KMS-11 (cell line): ENCODE measurements at regions not wholly inside any gene's neighbourhood (a gene's known extent, or its start where the extent isn't known, plus 50 kb on each side); places are given as distances from the start of the nearest gene placed in this dataset.
"Not testable (repeated sequence)": the region's sequence is repeated elsewhere in the genome, so short reads cannot be mapped to it uniquely, and the experiment has no call there.

Experiments
- H2AFZ ChIP-seq: fragments of 200-600 bp; sonication (generic); 2 replicates; pipeline ENCODE4 v1.6.1; 2016; ENCODE audit warnings: antibody characterized with exemption, mixed run types, low read depth
- H3K27ac ChIP-seq: fragments of 200-600 bp; sonication (generic); 2 replicates; pipeline ENCODE4 v1.6.1; 2016; ENCODE audit warnings: mild to moderate bottlenecking, mixed run types
- H3K27me3 ChIP-seq: fragments of 200-600 bp; sonication (generic); 2 replicates; pipeline ENCODE4 v1.6.1; 2017; ENCODE audit warnings: mild to moderate bottlenecking, low read depth, mixed run types, moderate library complexity; ENCODE audit not compliant: insufficient read depth
- H3K36me3 ChIP-seq: fragments of 200-600 bp; sonication (generic); 2 replicates; pipeline ENCODE4 v1.6.1; 2017; ENCODE audit warnings: mild to moderate bottlenecking, mixed run types; ENCODE audit not compliant: insufficient read depth
- H3K4me1 ChIP-seq: fragments of 200-600 bp; sonication (generic); 2 replicates; pipeline ENCODE4 v1.6.1; 2016; ENCODE audit warnings: mild to moderate bottlenecking, low read depth, mixed run types; ENCODE audit not compliant: poor library complexity, severe bottlenecking
- H3K4me2 ChIP-seq: fragments of 200-600 bp; sonication (generic); 2 replicates; pipeline ENCODE4 v1.7.0; 2016; ENCODE audit warnings: mild to moderate bottlenecking, mixed run types
- H3K4me3 ChIP-seq: fragments of 200-600 bp; sonication (generic); IDR thresholded peaks from 2 replicates; pipeline ENCODE4 v1.6.1; 2017; ENCODE audit warnings: low read depth, low read length, mixed read lengths; ENCODE audit not compliant: insufficient read depth
- H3K79me2 ChIP-seq: fragments of 200-600 bp; sonication (generic); 2 replicates; pipeline ENCODE4 v1.6.1; 2016; ENCODE audit warnings: low read depth, mixed run types; ENCODE audit not compliant: insufficient read depth
- H3K9ac ChIP-seq: fragments of 200-600 bp; sonication (generic); 2 replicates; pipeline ENCODE4 v1.6.1; 2016; ENCODE audit warnings: mild to moderate bottlenecking, mixed run types
- H4K20me1 ChIP-seq: fragments of 200-600 bp; sonication (generic); 2 replicates; pipeline ENCODE4 v1.6.1; 2016; ENCODE audit warnings: mild to moderate bottlenecking, mixed run types; ENCODE audit not compliant: insufficient read depth
- CTCF ChIP-seq: fragments of 200-600 bp; sonication (generic); conservative IDR thresholded peaks from 2 replicates; pipeline ENCODE4 v1.6.1; 2017; ENCODE audit warnings: low read depth, mild to moderate bottlenecking, antibody characterized with exemption, low read length, moderate library complexity, mixed read lengths

GRCh38 chrX:112457788-112458187, 221.9 kb downstream of the LHFPL1 start:
- Histone ChIP-seq H3K4me3 (no peak overlapping the region), H3K4me1 (no peaks in the 10 kb centered on the region), H3K4me2 (no peak overlapping the region), H3K9ac (no peak overlapping the region), H2AFZ (no peak overlapping the region), H3K79me2 (no peaks in the 10 kb centered on the region), H4K20me1 (no peaks in the 10 kb centered on the region), H3K27me3 (no peaks in the 10 kb centered on the region), H3K27ac (no peak overlapping the region), H3K36me3 (no peaks in the 10 kb centered on the region)
- TF ChIP-seq CTCF = no peak

- no peaks in the 10 kb centered on the region for H3K79me2 ChIP-seq
- H3K36me3 ChIP-seq = no peaks in the 10 kb centered on the region
- H3K4me3 ChIP-seq = no peak overlapping the region
- no peak for TF ChIP-seq CTCF
- H3K27me3 ChIP-seq = no peaks in the 10 kb centered on the region
- H3K27ac ChIP-seq = no peak overlapping the region
- H3K4me1 ChIP-seq = no peaks in the 10 kb centered on the region
- H3K9ac ChIP-seq = no peak overlapping the region
- H2AFZ ChIP-seq = no peak overlapping the region
- H3K4me2 ChIP-seq = no peak overlapping the region
- H4K20me1 ChIP-seq = no peaks in the 10 kb centered on the region
Measured at GRCh38 chrX:112450810-112451209, 228.9 kb downstream of the LHFPL1 start.

- H3K79me2 ChIP-seq = no peaks in the 10 kb centered on the region
- H3K27ac ChIP-seq = no peak overlapping the region
- H3K9ac ChIP-seq = no peak overlapping the region
- H2AFZ ChIP-seq = no peak overlapping the region
- H3K4me2 ChIP-seq = no peak overlapping the region
- H3K36me3 ChIP-seq = no peaks in the 10 kb centered on the region
- H3K4me3 ChIP-seq = no peak overlapping the region
- TF ChIP-seq CTCF = no peak
- H3K27me3 ChIP-seq = no peaks in the 10 kb centered on the region
- no peaks in the 10 kb centered on the region for H3K4me1 ChIP-seq
- no peaks in the 10 kb centered on the region for H4K20me1 ChIP-seq
Measured at GRCh38 chrX:112440277-112440676, 239.5 kb downstream of the LHFPL1 start.

GRCh38 chrX:112424166-112424565, 255.6 kb downstream of the LHFPL1 start:
- Histone ChIP-seq H3K36me3 (no peaks in the 10 kb centered on the region), H2AFZ (no peak overlapping the region), H4K20me1 (no peaks in the 10 kb centered on the region), H3K4me1 (no peaks in the 10 kb centered on the region), H3K4me3 (no peak overlapping the region), H3K27me3 (no peaks in the 10 kb centered on the region), H3K27ac (no peak overlapping the region), H3K79me2 (no peaks in the 10 kb centered on the region), H3K4me2 (no peak overlapping the region), H3K9ac (no peak overlapping the region)
- no peak for TF ChIP-seq CTCF

- Histone ChIP-seq H3K4me3 (no peak overlapping the region), H3K4me2 (no peak overlapping the region), H3K79me2 (no peaks in the 10 kb centered on the region), H4K20me1 (no peaks in the 10 kb centered on the region), H2AFZ (no peak overlapping the region), H3K4me1 (no peaks in the 10 kb centered on the region), H3K27ac (no peak overlapping the region), H3K36me3 (no peaks in the 10 kb centered on the region), H3K9ac (no peak overlapping the region), H3K27me3 (no peaks in the 10 kb centered on the region)
- TF ChIP-seq CTCF = no peak
Measured at GRCh38 chrX:112391313-112391712, 288.4 kb downstream of the LHFPL1 start.

- H3K4me1 ChIP-seq, H3K4me3 ChIP-seq, H2AFZ ChIP-seq, H3K27me3 ChIP-seq, H3K9ac ChIP-seq, H3K4me2 ChIP-seq, H4K20me1 ChIP-seq, H3K27ac ChIP-seq, H3K79me2 ChIP-seq, H3K36me3 ChIP-seq: not testable (repeated sequence)
Measured at GRCh38 chrX:112381649-112382298, 298.0 kb downstream of the LHFPL1 start.
